GM21825 (cell line): ENCODE measurements at regions not wholly inside any gene's neighbourhood (a gene's known extent, or its start where the extent isn't known, plus 50 kb on each side); places are given as distances from the start of the nearest gene placed in this dataset.
"Not testable (repeated sequence)": the region's sequence is repeated elsewhere in the genome, so short reads cannot be mapped to it uniquely, and the experiment has no call there.

ENCODE experiments used
- ATAC-seq: cut with Tn5 transposase; IDR thresholded peaks from one replicate; pipeline ENCODE4 v1.9.1; 2021; ENCODE audit warnings: mild to moderate bottlenecking, moderate library complexity; ENCODE audit not compliant: unreplicated experiment

- ATAC-seq = no peak
Observed at GRCh38 chr3:87109465-87109864, 117.6 kb upstream of the CHMP2B start.

DNA sequence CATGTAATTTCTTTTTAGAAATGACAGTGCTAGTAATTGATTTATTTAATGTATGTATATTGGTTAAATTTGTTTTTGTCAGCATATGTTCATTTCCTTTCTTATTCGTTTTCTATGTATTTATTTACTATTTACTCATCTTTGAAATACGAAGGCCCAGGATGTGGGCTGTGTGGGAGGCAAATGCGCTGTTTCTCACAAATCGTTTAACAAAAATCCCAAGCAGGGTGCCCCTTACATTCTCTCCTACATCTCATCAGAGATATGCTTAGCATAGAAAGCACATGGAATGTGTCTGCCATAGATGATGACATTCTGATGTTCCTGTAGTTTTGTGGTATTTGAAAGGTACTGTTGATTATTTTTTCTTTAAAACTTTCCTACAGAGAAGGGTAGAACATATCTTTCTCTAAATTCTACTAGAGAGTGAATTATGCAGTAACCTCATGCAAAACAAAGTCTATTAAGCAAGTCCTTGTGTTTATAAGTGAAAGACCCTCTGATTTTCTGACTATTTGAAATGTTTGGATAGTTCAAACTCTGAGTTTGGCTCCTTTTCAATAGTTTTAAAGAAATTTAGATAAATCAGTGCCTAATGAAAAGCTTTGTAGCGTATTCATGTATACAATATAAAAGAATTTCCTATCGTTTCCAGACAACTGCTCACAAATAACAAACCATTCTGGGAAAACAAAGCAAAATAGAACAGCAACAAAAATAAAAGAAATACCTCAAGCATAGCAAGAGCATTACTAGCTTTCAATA is 111.1 kb upstream of the VGLL3 start:
- ATAC-seq = no peak

DNA sequence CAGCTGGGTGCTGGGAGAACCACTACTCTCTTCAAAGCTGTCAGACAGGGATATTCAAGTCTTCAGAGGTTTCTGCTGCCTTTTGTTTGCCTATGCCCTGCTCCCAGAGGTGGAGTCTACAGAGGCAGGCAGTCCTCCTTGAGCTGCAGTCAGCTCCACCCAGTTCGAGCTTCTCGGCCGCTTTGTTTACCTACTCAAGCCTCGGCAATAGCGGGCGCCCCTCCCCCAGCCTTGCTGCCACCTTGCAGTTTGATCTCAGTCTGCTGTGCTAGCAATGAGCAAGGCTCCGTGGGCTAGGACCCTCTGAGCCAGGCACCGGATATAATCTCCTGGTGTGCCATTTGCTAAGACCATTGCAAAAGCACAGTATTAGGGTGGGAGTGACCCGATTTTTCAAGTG is 106.8 kb upstream of the VGLL3 start:
- not testable (repeated sequence) for ATAC-seq

DNA sequence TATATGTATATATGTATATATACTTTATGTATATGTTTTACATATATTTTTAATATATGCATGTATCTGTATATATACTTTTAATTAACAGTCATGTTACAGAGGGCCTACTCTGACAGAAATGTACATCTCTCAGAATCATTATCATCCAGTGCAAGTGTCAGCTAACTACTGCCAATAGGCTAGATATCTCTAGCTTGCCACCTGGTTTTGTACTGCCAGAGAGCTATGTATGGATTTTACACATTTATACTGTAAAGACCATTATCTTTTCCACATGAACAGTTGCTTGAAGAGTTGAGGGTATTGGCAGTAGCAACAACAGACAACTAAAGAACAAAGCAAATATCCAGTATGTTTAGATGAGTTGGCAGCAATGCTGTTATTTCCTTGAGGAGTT is 99.7 kb upstream of the VGLL3 start:
- ATAC-seq = no peak

DNA sequence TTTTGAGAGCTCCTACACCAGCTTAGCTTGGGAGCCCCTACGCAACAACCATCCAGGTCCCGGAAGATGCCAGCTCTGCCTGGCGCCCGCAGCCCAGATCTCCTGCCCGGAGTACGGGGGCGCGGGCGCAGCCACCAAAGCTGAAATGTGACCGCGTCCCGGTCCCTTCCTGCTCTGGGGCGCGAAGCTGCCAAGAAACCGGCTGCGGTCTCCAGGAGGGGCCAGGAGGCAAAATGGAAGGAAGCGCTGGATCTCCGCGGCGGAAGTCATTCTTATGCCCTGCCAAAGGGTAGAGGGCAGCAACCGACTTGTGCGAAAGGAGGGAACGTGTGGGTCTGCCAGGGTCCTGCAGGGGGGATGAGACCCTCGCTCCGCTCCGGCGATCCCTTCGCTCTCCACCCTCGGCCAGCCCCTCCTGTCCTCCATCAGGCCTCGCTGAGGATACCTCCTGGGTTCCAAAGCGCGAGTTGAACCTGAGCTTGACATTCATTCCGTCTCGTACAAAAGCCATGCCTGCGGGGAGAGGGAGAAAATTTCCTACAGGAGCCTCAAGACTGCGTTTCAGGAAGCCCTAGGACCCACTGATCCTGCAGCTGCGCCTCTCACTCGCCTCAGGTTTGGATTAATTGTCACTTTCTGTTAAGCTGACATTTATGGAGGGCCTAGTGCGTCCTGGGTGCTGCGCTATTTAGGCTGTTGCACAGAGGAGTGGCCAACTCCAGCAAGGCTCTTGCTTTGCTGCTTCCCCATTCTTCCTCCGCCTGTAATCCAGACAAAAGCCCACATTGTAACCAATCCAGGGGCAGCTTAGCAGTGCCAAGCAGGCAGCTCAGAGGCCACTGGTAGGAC is 98.3 kb upstream of the VGLL3 start:
- ATAC-seq = peak; percentile 70

DNA sequence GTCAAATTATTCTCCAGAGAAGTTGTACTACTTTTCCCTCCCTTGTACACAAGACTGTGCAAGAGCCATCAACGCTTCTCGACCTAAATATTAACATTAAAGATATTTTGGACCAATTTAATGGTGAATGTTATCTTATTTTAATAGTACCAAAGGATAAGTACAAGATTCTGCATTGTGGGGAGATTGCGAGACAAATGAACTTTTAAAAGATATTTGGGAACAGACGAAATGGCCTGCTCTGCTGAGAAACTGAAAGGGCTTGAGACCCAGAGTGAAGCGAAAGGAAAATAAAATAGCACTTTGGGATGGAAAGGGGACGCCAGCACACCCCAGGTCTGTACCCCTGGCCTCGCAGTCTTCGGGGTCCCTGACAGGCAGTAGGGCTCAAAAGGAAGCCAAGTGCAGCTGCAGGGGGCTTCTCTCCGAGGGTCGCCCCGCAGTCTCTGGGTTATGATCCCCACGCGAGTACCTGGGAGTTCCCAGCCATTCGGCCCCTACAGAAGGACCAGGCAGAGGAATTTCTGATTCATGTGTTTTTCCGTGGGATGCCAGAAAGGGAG is 97.6 kb upstream of the VGLL3 start:
- ATAC-seq = no peak

DNA sequence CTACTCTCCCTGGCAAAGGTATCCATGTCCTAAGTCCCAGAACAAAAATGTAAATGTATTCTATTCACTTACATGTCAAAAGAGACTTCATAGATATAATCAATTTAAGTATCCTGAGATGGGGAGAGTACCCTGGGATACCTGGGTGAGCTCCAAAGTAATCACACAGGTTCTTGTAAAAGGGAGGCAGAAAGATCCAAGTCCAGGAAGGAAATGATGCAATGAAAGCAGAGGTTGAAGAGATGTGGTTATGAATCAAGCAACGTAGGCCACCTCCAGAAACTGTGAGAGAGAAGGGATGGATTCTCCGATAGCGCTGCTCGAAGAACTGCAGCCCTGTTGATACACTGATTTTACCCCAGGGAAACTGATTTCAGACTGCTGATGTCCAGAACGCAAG is 93.9 kb upstream of the VGLL3 start:
- no peak for ATAC-seq

DNA sequence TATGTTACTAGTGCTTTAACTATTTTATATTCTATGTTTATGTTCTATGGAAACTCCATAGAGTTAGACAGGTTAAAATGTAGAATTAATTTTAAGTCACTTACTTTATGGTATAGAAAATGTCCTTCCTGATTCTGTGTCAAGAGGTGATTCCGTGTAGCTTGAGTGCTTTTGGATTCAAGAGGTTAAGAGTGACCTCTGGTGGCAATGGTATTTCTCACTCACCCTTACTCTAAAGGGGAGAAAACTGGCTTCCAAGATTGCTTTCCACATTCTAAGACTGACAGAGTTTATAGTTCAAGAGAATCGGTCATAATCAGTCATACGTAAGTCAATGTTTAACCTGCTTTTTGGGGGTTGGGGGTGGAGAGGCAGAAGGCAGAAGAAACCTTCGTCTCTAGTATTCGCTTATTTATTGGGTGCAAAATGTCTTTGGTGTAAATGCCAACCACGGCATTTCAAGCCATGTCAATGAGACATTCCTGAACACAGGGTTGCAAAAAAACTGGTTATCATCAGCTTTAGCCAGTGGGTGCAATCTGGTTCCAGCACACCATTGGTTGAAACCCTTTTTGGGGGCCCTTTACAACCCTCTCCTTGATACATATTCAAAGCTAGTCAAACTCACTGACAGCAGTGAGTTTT is 92.0 kb upstream of the VGLL3 start:
- peak; percentile 58 for ATAC-seq

- no peak for ATAC-seq
Observed at GRCh38 chr3:87077355-87077754, 86.4 kb upstream of the VGLL3 start.

DNA sequence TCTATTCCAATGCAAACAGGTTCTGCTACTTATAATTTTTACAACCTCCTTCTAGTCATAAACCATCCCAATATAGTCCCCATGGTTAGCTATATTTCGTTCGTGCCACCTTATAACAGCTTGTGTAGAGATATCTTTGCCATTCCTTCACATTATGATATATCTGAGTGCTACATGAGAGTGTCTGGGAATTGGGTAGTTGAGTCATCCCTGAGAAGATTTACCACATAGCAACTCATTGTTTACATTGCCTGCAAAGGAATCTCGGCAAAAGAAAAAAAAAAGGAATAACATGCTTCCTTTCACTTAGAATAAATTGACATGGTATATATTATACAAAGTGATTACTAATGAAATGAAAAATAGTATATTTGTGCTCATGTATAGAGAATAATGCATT is 86.0 kb upstream of the VGLL3 start:
- no peak for ATAC-seq

- ATAC-seq = no peak
Observed at GRCh38 chr3:87073496-87074145, 82.7 kb upstream of the VGLL3 start.

DNA sequence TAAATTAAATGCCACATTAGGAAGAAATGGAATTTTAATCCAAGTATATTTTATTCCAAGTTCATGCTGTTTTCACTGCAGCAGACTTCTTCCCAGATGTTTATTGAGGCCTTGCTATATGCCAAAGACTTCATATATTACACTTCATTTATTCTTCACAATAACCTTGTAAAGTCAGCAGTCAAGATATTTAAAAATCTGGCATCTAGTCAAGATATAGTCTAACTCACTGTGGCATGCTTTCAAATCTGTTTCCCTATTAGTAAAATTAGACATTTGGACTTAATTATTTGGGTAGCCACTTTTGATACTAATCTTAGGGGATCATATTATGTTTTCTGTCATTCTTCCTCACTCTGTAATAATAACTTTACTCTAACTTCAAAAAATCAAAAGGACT is 81.5 kb upstream of the VGLL3 start:
- ATAC-seq = no peak

DNA sequence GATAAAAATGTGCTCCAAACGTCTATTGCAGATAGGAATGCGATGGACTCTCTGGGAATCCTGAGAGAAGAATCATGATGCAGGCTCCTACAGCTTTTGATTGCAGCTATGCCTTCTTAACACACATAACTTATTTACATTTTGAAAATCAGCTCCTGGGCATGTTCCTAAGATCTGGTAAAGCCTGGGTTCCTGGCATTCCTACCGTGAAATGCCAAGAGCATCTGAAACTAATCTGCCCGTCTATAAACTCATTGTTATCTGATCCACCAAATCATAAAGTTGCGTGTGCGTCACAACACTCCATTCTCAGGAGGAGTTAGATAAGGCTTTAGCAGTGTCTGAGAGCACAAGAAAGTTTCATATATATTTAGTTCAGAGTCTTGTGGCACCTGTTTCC is 79.0 kb upstream of the VGLL3 start:
- no peak for ATAC-seq

DNA sequence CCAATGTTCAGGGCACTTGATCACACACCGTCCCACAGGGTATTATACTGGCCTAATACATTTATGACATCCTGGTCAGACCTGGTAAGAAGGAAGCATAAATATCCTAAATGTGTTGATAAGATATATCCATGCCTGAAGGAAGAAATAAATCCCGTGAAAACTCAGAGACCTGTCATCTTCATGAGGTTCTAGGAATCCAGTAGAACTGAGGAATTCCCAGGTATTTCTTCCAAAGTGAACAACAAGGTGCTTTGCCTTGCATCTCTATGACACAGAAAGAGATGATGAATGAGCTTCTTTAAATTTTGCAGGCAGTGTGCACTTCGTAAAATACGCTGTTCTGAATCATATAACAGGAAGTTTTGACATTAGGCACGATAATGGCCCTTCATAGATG is 78.1 kb upstream of the VGLL3 start:
- ATAC-seq = no peak

- no peak for ATAC-seq
Observed at GRCh38 chr3:87062685-87063084, 71.7 kb upstream of the VGLL3 start.

DNA sequence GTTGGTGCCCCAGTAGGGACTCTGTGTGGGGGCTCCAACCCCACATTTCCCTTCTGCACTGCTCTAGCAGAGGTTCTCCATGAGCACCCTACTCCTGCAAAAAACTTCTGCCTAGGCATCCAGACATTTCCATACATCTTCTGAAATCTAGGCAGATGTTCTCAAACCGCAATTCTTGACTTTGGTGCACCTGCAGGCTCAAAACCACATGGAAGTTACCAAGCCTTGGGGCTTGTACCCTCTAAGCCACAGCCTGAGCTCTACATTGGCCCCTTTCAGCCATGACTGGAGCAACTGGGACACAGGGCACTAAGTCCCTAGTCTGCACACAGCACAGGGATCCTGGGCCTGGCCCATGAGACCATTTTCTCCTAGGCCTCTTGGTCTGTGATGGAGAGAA is 66.5 kb upstream of the VGLL3 start:
- no peak for ATAC-seq

- no peak for ATAC-seq
Observed at GRCh38 chr3:87053553-87053952, 62.6 kb upstream of the VGLL3 start.

- no peak for ATAC-seq
Observed at GRCh38 chr3:87052499-87053260, 61.7 kb upstream of the VGLL3 start.

DNA sequence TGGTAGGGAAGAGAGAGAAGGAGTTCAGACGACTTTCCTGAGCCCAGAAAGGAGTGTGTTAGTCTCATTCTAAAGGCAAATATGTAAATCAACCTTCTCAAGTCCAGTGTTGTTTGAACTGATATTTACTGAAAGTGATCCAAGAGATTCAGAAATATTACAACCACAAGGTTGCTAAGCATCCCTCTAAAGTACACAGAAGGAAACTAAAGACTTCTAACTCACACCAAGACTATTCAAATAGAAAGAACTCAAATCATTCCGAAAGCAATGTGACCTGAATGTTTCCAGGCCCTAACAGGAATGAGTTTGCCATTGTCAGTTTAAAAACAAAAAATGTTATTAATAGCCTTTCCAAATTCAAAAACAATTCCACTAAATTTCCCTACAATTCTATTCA is 56.9 kb upstream of the VGLL3 start:
- no peak for ATAC-seq

GRCh38 chr3:87046241-87046640 is 55.3 kb upstream of the VGLL3 start:
- ATAC-seq = no peak
